ENCODE measurements at regions not wholly inside any gene's neighbourhood (a gene's known extent, or its start where the extent isn't known, plus 50 kb on each side); places are given as distances from the start of the nearest gene placed in this dataset.
A peak's percentile ranks its signal among the peaks of the same experiment; 100 is the strongest.

- Histone ChIP-seq H3K4ac (ENCODE audit: low read length) (no peak overlapping the region), H3K9me3 (replicated peaks in 1 of 2; ENCODE audit: control insufficient read depth in 2 of 2, insufficient read depth in 1 of 2, low read depth in 1 of 2, low read length in 2 of 2) (no peaks in the 10 kb centered on the region), H3K4me1 (ENCODE audit: control insufficient read depth in 2 of 2, insufficient read depth in 1 of 2, low read depth in 1 of 2, low read length in 2 of 2) (no peaks in the 10 kb centered on the region), H3K4me2 (ENCODE audit: insufficient read depth, low read length, poor library complexity, severe bottlenecking) (no peak overlapping the region), H3K36me3 (replicated peaks in 1 of 2; ENCODE audit: control insufficient read depth in 2 of 2, insufficient read depth in 2 of 2, low read length in 2 of 2) (no peaks in the 10 kb centered on the region), H2AK5ac (ENCODE audit: low read depth, low read length) (peak overlapping the region; percentile 43), H3K14ac (ENCODE audit: low read length) (no peak overlapping the region), H2BK120ac (ENCODE audit: low read depth, low read length) (no peak overlapping the region), H3K27me3 (ENCODE audit: control insufficient read depth in 3 of 3, insufficient read depth in 3 of 3, low read depth in 1 of 3, low read length in 3 of 3) (peaks cover 0 to 3% (median 0%) of the 10 kb centered on the region in 3 experiments), H4K8ac (ENCODE audit: low read depth, low read length) (no peak overlapping the region), H2BK15ac (ENCODE audit: low read length) (peak overlapping the region; percentile 75), H2BK12ac (ENCODE audit: low read length) (no peak overlapping the region), H2AFZ (ENCODE audit: low read length) (no peak overlapping the region), H2BK5ac (ENCODE audit: low read length) (no peak overlapping the region), H4K91ac (ENCODE audit: low read depth, low read length, poor library complexity) (no peak overlapping the region), H3K23ac (ENCODE audit: low read depth, low read length, poor library complexity) (peak overlapping the region; percentile 36), H3K18ac (ENCODE audit: low read length) (peak overlapping the region; percentile 48), H3K79me1 (ENCODE audit: low read depth, low read length) (no peaks in the 10 kb centered on the region), H3K9ac (ENCODE audit: low read depth, low read length, poor library complexity) (no peak overlapping the region), H3K27ac (replicated peaks; ENCODE audit: low read length) (no peak overlapping the region), H3K4me3 (ENCODE audit: low read length in 2 of 2) (no peak overlapping the region)
- WGBS, 2 donors (ENCODE audit: extremely low coverage in 2 of 2, insufficient read length in 2 of 2, insufficient replicate concordance in 1 of 2), result no CpG with 5 or more reads among the region's 9 CpGs
- DNase-seq (ENCODE audit: low spot score), result no peak
Measured at GRCh38 chr5:135140446-135141204, 106.6 kb upstream of the PITX1 start.

GRCh38 chr5:135139381-135140134 lies 105.5 kb upstream of the PITX1 start:
- no peak overlapping the region for H2BK5ac ChIP-seq (ENCODE audit: low read length)
- WGBS, 2 donors (ENCODE audit: extremely low coverage in 2 of 2, insufficient read length in 2 of 2, insufficient replicate concordance in 1 of 2), result no CpG with 5 or more reads among the region's 12 CpGs
- H3K4me3 ChIP-seq (ENCODE audit: low read length in 2 of 2), result no peak overlapping the region
- no peak overlapping the region for H2BK15ac ChIP-seq (ENCODE audit: low read length)
- no peak overlapping the region for H3K4ac ChIP-seq (ENCODE audit: low read length)
- no peak for DNase-seq (ENCODE audit: low spot score)
- no peak overlapping the region for H3K18ac ChIP-seq (ENCODE audit: low read length)
- no peak overlapping the region for H3K9ac ChIP-seq (ENCODE audit: low read depth, low read length, poor library complexity)
- H3K79me1 ChIP-seq (ENCODE audit: low read depth, low read length), result no peaks in the 10 kb centered on the region
- H4K91ac ChIP-seq (ENCODE audit: low read depth, low read length, poor library complexity), result no peak overlapping the region
- H3K4me2 ChIP-seq (ENCODE audit: insufficient read depth, low read length, poor library complexity, severe bottlenecking), result no peak overlapping the region
- no peak overlapping the region for H3K23ac ChIP-seq (ENCODE audit: low read depth, low read length, poor library complexity)
- H3K36me3 ChIP-seq (replicated peaks in 1 of 2; ENCODE audit: control insufficient read depth in 2 of 2, insufficient read depth in 2 of 2, low read length in 2 of 2), result no peaks in the 10 kb centered on the region
- no peak overlapping the region for H2AFZ ChIP-seq (ENCODE audit: low read length)
- no peaks in the 10 kb centered on the region for H3K9me3 ChIP-seq (replicated peaks in 1 of 2; ENCODE audit: control insufficient read depth in 2 of 2, insufficient read depth in 1 of 2, low read depth in 1 of 2, low read length in 2 of 2)
- no peak overlapping the region for H3K27ac ChIP-seq (replicated peaks; ENCODE audit: low read length)
- peaks cover 0 to 10% (median 0%) of the 10 kb centered on the region in 3 experiments for H3K27me3 ChIP-seq (ENCODE audit: control insufficient read depth in 3 of 3, insufficient read depth in 3 of 3, low read depth in 1 of 3, low read length in 3 of 3)
- no peak overlapping the region for H4K8ac ChIP-seq (ENCODE audit: low read depth, low read length)
- H2BK120ac ChIP-seq (ENCODE audit: low read depth, low read length), result no peak overlapping the region
- no peak overlapping the region for H2BK12ac ChIP-seq (ENCODE audit: low read length)
- no peak overlapping the region for H2AK5ac ChIP-seq (ENCODE audit: low read depth, low read length)
- no peak overlapping the region for H3K14ac ChIP-seq (ENCODE audit: low read length)
- no peaks in the 10 kb centered on the region for H3K4me1 ChIP-seq (ENCODE audit: control insufficient read depth in 2 of 2, insufficient read depth in 1 of 2, low read depth in 1 of 2, low read length in 2 of 2)

- peaks cover 0 to 18% (median 0%) of the 10 kb centered on the region in 3 experiments for H3K27me3 ChIP-seq (ENCODE audit: control insufficient read depth in 3 of 3, insufficient read depth in 3 of 3, low read depth in 1 of 3, low read length in 3 of 3)
- no peaks in the 10 kb centered on the region for H3K79me1 ChIP-seq (ENCODE audit: low read depth, low read length)
- H2BK15ac ChIP-seq (ENCODE audit: low read length), result no peak overlapping the region
- no peaks in the 10 kb centered on the region for H3K4me1 ChIP-seq (ENCODE audit: control insufficient read depth in 2 of 2, insufficient read depth in 1 of 2, low read depth in 1 of 2, low read length in 2 of 2)
- H3K9ac ChIP-seq (ENCODE audit: low read depth, low read length, poor library complexity), result no peak overlapping the region
- H3K36me3 ChIP-seq (replicated peaks in 1 of 2; ENCODE audit: control insufficient read depth in 2 of 2, insufficient read depth in 2 of 2, low read length in 2 of 2), result no peaks in the 10 kb centered on the region
- no peak overlapping the region for H4K91ac ChIP-seq (ENCODE audit: low read depth, low read length, poor library complexity)
- no peak for DNase-seq (ENCODE audit: low spot score)
- no peak overlapping the region for H4K8ac ChIP-seq (ENCODE audit: low read depth, low read length)
- H3K23ac ChIP-seq (ENCODE audit: low read depth, low read length, poor library complexity), result no peak overlapping the region
- H3K14ac ChIP-seq (ENCODE audit: low read length), result no peak overlapping the region
- no peak overlapping the region for H3K4me2 ChIP-seq (ENCODE audit: insufficient read depth, low read length, poor library complexity, severe bottlenecking)
- no peak overlapping the region for H2AK5ac ChIP-seq (ENCODE audit: low read depth, low read length)
- H2BK5ac ChIP-seq (ENCODE audit: low read length), result no peak overlapping the region
- no peak overlapping the region for H3K4ac ChIP-seq (ENCODE audit: low read length)
- H3K9me3 ChIP-seq (replicated peaks in 1 of 2; ENCODE audit: control insufficient read depth in 2 of 2, insufficient read depth in 1 of 2, low read depth in 1 of 2, low read length in 2 of 2), result no peaks in the 10 kb centered on the region
- H2AFZ ChIP-seq (ENCODE audit: low read length), result no peak overlapping the region
- H2BK12ac ChIP-seq (ENCODE audit: low read length), result no peak overlapping the region
- no peak overlapping the region for H3K4me3 ChIP-seq (ENCODE audit: low read length in 2 of 2)
- WGBS, 2 donors (ENCODE audit: extremely low coverage in 2 of 2, insufficient read length in 2 of 2, insufficient replicate concordance in 1 of 2), result no CpG with 5 or more reads among the region's 4 CpGs
- H3K18ac ChIP-seq (ENCODE audit: low read length), result no peak overlapping the region
- H3K27ac ChIP-seq (replicated peaks; ENCODE audit: low read length), result no peak overlapping the region
- no peak overlapping the region for H2BK120ac ChIP-seq (ENCODE audit: low read depth, low read length)
Measured at GRCh38 chr5:135138116-135138850, 104.3 kb upstream of the PITX1 start.

Data from neuronal stem cell (in vitro differentiated cells).